ENCODE measurements at regions not wholly inside any gene's neighbourhood (a gene's known extent, or its start where the extent isn't known, plus 50 kb on each side); places are given as distances from the start of the nearest gene placed in this dataset.

DNA sequence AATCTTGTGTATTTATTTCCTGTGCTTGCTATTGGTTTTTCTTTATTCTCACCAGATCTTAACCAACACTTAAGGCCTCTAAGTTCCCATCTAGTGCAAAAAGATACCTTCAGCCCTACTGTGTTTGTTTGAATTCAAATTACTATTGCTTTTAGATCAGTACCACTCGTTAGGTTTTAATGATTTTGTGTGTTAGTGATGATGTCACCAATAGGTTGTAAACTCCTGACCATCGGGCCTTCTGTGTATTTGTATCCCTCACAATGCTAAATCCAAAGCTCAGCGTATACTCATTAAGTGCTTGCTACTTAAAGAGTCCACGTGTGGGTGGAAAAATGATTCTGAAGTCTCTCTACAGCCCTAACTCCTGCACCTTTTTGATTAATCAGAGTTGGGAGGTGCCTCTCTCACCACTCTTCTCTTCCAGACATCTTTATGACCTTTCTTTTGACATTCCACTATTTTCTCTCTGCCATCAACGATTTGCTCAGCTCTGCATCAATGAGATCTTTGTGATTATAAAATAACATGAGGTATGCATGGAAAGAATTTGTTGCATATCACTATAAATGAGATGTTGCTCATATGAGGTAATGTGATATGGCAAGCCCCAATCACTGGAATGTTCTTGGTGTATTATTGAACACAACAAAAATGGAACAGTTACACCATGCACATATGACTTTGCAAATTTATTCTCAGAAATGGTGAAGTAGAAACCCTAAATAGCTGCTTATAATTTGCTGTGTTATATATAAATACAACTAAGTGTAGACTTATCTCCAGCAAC is 55.1 kb upstream of the LAMA2 start:
- Histone ChIP-seq H3K4me3 (no peak overlapping the region), H3K9me3 (no peaks in the 10 kb centered on the region), H3K27ac (no peak overlapping the region), H3K36me3 (no peaks in the 10 kb centered on the region), H3K27me3 (no peaks in the 10 kb centered on the region), H3K4me1 (no peaks in the 10 kb centered on the region)
- DNase-seq (ENCODE audit: low spot score in 2 of 2), result no peak
- TF ChIP-seq, protein P1, sequence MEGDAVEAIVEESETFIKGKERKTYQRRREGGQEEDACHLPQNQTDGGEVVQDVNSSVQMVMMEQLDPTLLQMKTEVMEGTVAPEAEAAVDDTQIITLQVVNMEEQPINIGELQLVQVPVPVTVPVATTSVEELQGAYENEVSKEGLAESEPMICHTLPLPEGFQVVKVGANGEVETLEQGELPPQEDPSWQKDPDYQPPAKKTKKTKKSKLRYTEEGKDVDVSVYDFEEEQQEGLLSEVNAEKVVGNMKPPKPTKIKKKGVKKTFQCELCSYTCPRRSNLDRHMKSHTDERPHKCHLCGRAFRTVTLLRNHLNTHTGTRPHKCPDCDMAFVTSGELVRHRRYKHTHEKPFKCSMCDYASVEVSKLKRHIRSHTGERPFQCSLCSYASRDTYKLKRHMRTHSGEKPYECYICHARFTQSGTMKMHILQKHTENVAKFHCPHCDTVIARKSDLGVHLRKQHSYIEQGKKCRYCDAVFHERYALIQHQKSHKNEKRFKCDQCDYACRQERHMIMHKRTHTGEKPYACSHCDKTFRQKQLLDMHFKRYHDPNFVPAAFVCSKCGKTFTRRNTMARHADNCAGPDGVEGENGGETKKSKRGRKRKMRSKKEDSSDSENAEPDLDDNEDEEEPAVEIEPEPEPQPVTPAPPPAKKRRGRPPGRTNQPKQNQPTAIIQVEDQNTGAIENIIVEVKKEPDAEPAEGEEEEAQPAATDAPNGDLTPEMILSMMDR (IDR thresholded peaks at IDR 0.05), result no peak
- intact Hi-C loops (cut with DNase I), result no loop called here

DNA sequence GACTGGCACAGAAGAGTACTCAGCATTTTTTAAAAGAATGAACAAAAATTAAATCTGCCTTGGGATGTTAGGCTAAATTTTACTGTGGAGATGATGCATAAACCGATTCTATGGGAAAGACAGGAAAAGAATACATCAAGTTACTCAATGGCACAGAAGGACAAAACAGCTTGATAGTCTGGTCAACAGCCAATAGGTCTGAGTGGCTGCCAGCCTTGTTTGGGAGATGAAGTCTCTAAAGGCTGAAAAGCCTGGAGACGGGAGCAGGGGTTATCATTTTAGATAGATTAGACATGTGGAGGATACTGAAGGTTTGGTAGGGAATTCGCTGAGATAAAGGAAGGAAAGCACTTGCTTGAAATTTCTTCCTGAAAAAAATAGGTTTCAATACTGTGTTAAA is 56.3 kb upstream of the LAMA2 start:
- H3K27ac ChIP-seq, result no peak overlapping the region
- H3K4me1 ChIP-seq, result no peaks in the 10 kb centered on the region
- no peak overlapping the region for H3K4me3 ChIP-seq
- no peaks in the 10 kb centered on the region for H3K36me3 ChIP-seq
- TF ChIP-seq, protein P1 (IDR thresholded peaks at IDR 0.05), result no peak
- no peaks in the 10 kb centered on the region for H3K27me3 ChIP-seq
- H3K9me3 ChIP-seq, result no peaks in the 10 kb centered on the region
- intact Hi-C loops (cut with DNase I), result no loop called here
- no peak for DNase-seq (ENCODE audit: low spot score in 2 of 2)

DNA sequence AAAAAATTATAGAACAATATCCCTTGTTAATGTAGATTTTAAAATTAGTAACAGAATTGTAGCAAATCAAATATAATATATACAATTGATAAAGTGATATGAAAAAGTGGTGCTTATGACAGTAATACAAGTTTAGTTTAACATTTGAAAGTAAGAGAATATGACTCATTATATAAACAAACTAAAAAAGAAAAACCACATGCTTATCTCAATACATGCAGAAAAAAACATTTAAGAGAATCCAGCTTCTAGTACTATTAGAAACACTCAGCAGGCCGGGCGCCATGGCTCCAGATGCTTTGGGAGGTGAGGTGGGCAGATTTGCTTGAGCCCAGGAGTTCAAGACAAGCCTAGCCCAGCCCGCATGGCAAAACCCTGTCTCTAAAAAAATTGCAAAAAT is 60.7 kb upstream of the LAMA2 start:
- Histone ChIP-seq H3K36me3 (no peaks in the 10 kb centered on the region), H3K27ac (no peak overlapping the region), H3K27me3 (no peaks in the 10 kb centered on the region), H3K4me1 (no peaks in the 10 kb centered on the region), H3K4me3 (no peak overlapping the region), H3K9me3 (no peaks in the 10 kb centered on the region)
- intact Hi-C loops (cut with DNase I), result no loop called here
- DNase-seq (ENCODE audit: low spot score in 2 of 2), result no peak
- TF ChIP-seq, protein P1 (IDR thresholded peaks at IDR 0.05), result no peak

DNA sequence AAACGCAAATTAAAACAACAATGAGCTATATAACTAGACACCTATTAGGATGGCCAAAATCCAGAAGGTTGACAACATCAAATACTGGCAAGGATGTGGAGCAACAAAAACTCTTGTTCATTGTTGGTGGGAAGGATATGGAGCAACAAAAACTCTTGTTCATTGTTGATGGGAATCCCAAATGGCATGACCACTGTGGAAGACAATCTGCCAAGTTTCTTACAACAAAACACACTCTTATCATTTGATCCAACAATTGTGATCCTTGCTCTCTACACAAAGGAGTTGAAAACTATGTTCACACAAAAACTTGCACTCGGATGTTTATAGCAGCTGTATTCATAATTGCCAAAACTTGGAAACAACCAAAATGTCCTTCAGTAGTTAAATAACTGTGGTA is 61.8 kb upstream of the LAMA2 start:
- H3K4me1 ChIP-seq, result no peaks in the 10 kb centered on the region
- H3K4me3 ChIP-seq, result no peak overlapping the region
- H3K27ac ChIP-seq, result no peak overlapping the region
- no peak for DNase-seq (ENCODE audit: low spot score in 2 of 2)
- H3K36me3 ChIP-seq, result no peaks in the 10 kb centered on the region
- H3K9me3 ChIP-seq, result no peaks in the 10 kb centered on the region
- intact Hi-C loops (cut with DNase I), result no loop called here
- no peaks in the 10 kb centered on the region for H3K27me3 ChIP-seq
- TF ChIP-seq, protein P1 (IDR thresholded peaks at IDR 0.05), result no peak

DNA sequence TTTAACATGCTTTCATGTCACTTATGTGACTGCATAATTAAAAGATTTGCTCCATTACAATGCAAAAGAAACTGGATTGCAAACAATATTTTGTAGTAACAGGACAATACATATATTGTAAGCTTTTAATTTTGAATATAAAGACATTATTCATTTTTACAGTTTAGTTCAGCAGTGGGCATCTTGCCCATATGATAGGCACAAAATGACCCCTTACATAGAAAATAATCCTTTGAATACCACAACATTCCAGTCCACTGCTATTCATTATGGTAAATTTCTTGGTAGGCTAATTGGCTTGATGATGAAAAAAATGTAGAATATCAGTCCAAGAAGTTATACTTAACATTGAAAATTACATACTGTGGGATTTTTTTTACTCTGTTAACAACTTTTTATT is 74.1 kb upstream of the LAMA2 start:
- H3K9me3 ChIP-seq, result no peaks in the 10 kb centered on the region
- H3K27ac ChIP-seq, result no peak overlapping the region
- no peak for DNase-seq (ENCODE audit: low spot score in 2 of 2)
- H3K36me3 ChIP-seq, result no peaks in the 10 kb centered on the region
- H3K4me3 ChIP-seq, result no peak overlapping the region
- intact Hi-C loops (cut with DNase I), result loop anchor here (5.0 kb wide), 1 partner anchor 443 kb away; no protein-coding TSS in a partner anchor
- H3K27me3 ChIP-seq, result no peaks in the 10 kb centered on the region
- no peaks in the 10 kb centered on the region for H3K4me1 ChIP-seq
- TF ChIP-seq, protein P1 (IDR thresholded peaks at IDR 0.05), result no peak
